HPDE6-E6E7 (cell line): ENCODE measurements at regions not wholly inside any gene's neighbourhood (a gene's known extent, or its start where the extent isn't known, plus 50 kb on each side); places are given as distances from the start of the nearest gene placed in this dataset.

Source experiments
- DNase-seq: peaks from one replicate; pipeline ENCODE4 v3.0.0; 2011; ENCODE audit warnings: missing footprints; ENCODE audit errors: extremely low spot score

DNA sequence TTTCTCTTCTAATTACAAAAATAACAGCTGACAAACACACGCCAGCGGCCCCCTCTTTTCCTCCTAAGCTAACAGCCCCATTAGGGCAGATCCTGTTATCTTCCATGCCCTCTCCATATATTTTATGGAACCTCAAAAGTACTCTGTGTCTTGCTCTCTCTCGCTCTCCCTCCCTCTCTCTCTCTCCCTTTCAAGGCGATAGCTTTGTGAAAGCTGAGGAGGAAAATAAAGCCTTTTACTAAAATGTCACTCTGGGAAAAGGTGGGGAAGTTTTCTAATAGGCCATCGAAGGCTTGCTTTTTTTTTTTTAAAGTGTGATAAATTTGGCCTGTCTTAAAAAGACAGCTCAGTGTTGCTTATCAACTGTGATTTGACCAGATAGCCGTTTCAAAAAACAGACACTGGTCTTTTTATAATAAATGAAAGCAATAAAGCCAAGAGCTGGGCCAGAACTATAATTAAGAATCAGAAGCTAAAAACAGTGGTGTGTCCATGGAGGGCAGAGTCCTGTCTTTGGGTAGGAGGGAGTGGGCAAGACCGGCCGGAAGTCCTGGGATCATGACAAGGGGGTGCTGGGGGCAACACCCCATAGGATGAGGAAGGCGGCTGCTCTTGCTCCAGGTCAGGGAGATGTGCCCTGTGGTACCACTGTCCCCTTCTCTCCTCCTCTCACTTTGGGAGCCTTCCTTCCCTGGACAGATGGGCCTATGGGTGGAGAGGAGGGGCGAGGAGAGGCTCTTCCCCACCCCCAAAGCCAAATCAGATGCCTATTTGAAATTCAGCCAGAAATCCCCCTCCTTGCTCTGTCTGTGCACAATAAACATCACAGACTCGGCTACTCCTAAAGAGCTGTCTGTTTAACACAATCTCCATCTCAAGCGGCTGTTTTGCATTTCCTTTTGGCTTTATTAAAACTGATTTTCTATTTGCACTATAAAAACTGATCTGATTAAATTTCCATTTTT, 267.2 kb downstream of the BUD13 start:
- DNase-seq, result no peak

GRCh38 chr11:116504541-116505297, 268.1 kb downstream of the BUD13 start:
- no peak for DNase-seq

DNA sequence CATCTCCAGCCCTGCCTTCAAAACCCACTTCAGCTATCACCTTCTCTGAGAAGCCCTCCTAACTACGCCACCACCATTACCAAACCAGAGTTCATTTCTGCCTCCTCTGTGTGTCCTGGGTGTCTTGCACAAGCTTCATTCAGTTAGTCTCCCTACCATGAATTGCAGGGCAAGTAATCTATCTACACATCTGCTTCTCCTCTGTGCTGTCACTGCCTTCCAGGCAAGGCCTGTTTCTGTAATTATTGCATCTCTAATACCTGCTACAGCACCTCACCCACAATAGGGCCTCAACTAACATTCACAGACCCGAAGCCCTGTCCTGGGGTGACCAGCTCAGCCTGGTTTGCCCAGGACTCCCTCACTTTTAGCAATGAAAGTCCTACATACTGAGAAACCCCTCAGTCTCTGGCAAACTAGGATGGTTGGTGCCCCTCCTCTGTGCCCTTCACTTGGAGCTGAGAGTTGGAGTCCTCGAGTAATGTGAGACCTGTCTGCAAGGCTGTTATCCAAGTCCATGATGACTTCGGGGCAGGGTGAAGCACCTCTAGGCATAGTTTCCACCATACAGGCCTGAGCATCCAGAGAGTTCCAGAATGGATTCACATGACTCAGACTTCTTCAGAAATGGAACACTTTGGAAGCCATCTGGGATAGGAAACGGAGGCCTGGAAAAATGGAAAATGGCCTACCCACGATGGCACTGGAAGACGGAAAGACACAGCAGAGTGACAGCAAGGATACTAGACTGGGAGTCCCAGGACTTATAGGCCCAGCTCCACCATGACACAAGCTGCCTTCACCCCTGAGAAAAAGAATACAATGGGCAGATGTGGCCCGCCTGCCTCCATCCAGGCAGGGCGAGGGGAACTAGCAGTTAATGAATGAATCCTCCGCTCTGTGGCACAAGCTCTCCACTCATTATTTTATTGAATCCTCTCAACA, 269.3 kb downstream of the BUD13 start:
- no peak for DNase-seq

- DNase-seq, result no peak
Observed at GRCh38 chr11:116502641-116503061, 270.1 kb downstream of the BUD13 start.

DNA sequence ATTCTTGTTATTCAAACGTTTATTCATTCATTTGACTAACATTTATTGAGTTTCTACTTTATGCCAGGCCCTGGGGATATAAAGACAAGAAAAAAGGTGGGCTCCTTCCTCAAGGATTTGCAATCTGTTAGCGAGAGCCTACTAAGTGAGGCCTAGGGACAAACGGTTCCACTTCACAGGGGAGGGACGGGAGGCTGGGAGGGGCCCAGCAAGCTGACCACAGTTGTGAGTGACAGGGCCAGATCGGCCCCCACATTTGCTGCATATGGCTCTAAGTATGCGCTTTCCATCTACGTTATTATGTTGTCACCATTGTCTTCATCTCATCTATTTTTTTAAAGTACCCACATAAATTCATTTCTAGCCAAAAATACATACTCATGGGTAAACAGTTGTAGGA, 271.1 kb downstream of the BUD13 start:
- no peak for DNase-seq

DNA sequence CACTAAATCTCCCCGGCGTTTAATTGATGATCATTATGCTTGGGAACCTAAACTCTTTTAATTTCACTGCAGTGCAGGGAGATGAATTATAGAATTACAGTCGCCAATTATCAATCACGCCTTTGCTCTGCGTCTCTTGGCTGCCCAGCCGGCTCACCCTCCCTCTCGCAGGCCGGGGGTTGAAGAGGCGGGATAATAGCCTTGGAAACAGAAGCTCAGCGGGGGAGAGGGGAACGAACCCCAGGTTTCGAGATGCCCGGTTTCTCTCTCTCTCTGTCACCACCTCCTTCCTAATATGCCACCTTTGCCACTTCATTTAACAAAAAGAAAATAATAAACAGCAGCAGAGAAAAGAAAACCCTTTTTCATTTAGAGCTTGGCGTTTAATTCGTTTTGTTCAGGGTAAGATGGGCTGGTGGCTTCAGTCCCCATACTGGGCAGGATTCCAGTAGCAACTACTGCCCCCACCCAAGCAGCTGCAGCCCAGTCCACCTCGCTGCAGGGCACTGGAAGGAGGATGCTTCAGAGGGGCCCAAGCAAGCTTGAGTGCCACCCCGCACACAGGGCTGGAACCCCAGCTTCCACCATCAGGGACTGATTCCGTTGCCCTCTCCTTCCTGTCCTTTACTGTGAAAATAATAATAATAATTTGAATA, 271.7 kb downstream of the BUD13 start:
- DNase-seq, result no peak

DNA sequence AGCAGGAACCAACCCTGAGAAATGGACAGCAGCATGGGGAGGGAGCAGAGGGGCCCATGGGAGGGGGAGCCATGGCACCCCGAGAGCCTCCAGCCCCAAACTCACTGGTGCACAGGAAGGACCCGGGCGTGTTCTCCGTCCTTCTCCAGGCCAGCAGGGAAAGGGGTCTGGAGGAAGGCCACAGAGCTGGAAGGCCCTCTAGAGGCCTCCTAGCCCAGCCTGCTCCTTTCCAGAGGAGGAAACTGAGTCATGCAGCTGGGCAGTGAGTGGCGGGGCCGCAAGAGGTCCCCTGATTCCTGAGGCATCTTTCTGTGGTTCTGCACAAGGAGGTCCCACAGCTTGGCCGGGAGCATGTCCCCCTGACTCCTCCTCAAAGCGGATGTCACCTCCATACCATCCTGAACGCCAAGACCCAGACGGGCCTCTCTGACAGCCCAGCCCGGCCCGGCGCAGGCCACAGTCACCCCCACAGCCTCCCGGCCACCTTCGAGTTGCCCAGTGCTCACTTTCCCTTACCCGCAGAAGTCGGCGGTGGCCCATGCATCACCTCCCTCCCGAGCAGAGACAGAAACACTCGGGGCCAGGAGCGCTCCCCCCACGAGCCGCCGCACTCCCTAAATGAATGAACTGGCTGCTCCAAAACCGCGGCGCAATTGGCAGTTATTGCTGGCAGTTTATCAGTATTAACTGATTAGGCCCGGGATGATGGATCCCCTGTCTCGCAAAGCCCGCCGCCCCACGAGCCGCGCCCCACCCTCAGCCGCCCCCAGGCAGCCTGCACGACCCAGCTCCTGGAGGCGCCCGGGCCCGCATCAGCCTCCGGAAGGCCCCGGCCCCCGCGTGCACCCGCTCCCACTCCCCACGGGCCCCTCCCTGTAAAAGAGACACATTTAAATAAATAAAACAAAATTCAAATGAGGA, 272.5 kb downstream of the BUD13 start:
- DNase-seq, result no peak

DNA sequence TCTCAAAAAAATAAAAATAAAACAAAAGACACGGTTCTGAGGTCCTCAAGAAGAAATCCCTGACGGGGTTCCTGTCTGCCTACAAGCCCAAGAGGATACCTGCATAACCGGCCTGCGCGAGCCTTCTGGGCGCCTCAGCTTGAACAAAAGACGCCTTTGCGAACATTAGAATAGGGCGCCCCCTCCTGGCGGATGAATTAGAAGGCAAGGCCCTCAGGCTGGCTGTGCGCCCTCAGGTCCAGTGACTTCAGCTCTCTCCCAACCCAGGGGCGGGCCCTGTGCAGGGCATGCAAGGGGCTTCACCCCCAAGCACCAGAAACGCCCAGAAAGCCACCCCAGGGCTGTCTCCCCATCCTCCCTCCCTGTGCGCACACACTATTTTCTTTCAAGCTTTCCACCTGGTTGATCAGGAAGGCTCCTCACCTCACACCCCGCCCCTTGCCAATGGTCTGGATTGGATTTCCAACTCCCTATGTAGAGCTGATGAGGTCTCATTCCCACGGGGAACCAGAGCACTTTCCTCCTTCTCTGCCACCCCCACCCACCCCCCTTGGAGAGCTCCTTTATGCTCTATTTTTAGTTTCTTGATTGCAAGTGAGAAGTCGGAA, 273.3 kb downstream of the BUD13 start:
- no peak for DNase-seq

- DNase-seq, result no peak
Observed at GRCh38 chr11:116498161-116498560, 274.6 kb downstream of the BUD13 start.

GRCh38 chr11:116492600-116492999, 280.2 kb downstream of the BUD13 start:
- no peak for DNase-seq

- DNase-seq, result no peak
Observed at GRCh38 chr11:116488836-116489389, 283.9 kb downstream of the BUD13 start.

DNA sequence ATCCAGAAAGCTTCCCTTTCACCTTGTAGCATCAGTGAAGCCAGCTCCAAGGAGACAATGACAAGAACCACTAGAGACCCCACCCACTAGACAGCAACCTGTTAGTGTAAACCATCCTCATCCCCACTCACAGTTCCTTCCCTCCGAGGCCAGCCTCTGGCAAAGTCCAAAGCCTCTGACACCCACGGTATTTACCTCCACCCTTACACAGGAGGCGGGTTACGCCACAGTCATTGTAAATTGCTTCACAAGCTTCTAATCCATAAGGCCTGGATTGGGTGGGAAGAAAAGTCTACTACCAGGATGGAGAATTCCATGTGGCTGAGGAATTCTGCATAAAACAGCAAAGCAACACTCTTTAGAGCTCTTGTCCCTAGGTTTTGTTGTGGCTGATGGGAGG, 287.4 kb downstream of the BUD13 start:
- no peak for DNase-seq

DNA sequence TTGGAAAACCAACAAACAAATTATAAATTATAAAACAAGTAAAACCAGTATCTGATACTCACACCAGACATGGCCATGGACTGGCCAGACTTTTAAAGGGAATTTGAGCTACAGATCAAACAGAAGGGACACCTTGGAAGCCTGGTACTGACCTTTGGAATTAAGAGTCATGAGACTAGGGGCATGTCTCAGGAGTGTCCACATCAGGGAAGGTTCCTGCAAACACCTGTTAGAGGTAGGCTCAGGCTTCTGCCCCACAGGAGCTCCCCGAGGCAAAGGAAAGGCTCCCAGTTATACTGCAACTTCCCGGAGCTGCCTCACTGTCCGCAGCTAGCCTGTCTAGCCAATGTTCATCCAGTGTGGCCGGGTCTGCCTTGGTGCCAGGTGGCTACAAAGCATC, 290.1 kb downstream of the BUD13 start:
- DNase-seq, result no peak

GRCh38 chr11:116481126-116481675, 291.6 kb downstream of the BUD13 start:
- no peak for DNase-seq

DNA sequence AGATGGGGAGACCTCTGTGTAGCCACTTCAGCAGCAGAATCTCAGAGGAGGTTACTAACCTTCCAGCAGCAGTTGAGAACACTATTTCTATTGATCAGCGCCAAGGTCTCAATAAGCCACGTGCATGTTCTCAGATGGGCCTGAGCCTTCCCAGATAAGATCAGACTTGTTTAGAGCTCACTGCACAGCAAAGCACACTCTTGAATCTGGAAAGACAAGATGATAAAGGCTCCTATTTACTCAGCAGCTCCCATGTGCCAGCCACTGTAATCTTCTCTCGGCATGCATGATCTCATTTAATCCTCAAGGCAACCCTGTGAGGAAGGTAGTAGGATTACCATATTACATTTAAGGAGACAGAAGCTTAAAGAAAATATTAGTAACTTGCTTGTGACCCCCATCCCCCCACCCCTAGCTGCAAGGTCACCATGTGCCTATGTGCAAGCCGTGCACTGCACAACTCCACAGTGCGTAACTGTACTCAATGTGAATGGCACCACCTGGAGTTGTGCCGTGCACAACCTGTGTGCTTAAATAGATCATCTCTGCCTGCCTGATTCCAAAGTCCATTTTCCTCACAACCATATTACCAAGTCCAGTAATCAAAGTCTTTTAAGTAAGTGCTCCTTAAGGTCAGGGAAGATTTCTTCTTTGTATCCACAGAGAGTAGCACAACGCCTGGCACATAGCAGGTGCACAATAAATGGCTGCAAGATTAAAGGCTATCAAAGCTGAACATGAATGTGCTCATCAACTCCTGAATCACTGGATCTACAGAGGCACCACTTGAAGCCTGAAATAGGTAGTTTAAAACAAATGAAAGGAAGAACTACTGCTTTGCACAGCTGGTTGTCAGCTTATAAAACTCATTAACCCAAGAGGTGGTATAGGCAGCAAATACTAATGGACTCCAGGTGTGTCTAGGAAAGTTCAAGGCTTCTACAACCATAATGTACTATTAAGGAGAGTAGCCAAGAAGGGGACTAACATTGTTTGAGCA, 293.8 kb downstream of the BUD13 start:
- DNase-seq, result no peak

DNA sequence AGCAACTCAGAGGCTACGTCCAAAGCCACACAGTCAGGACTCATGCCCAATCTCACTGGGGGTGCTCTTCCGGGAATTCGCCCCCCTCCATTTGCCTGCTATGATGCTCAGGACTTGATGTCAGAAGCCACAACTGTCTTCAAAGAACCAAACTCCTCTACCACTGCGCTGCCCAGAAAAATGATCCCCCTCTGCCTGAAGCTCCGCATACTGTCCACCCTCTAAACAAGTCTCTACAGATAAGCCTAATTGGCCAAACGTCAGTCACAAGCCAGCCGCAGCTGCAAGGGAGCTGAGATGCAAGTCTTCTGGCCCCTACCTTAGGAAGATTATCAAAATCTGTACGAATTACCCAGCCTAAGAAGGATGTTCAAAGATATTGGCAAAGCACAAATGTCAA, 294.6 kb downstream of the BUD13 start:
- no peak for DNase-seq

GRCh38 chr11:116473790-116474346, 298.9 kb downstream of the BUD13 start:
- DNase-seq, result no peak
